K562 (cell line): ENCODE measurements at regions not wholly inside any gene's neighbourhood (a gene's known extent, or its start where the extent isn't known, plus 50 kb on each side); places are given as distances from the start of the nearest gene placed in this dataset.

Source experiments
- ATAC-seq: fragments of 200-7000 bp; cut with Tn5 transposase; 3 replicates; pipeline ENCODE4 v1.9.1; 2020; ENCODE audit warnings: moderate library complexity
- BruUV-seq: library from RNA; stranded (reverse); fragments of 400-500 nt; replicated peaks from 2 replicates; lab custom pipeline; 2021; lab: Mats Ljungman, UMichigan
- CTCF ChIA-PET: fragments of 300-600 bp; formaldehyde crosslinking; extraction: SDS; loops from one replicate; lab custom pipeline; 2021; ENCODE audit warnings: low intra/inter-chr PET ratio; lab: Yijun Ruan, JAX
- POLR2A ChIA-PET: fragments of 300-600, 350-650 bp; sonication (Branson Sonifier 250); formaldehyde crosslinking; extraction: SDS; loops from one replicate; lab custom pipeline; 2021; ENCODE audit warnings: antibody characterized with exemption, inconsistent platforms; lab: Yijun Ruan, JAX
- DNase-seq, 4 experiments: peaks; one replicate each; pipeline versions ENCODE4 v3.0.0 to v3.0.0-alpha.2; 2011 to 2018; ENCODE audit warnings: low spot score in 3 of 4, mixed read lengths in 3 of 4; ENCODE audit errors: extremely low read depth in 1 of 4
- FAIRE-seq: peaks from 2 replicates; lab custom pipeline; 2011; peaks lifted over from hg19 to GRCh38; lab: Jason Lieb, UNC
- H2AFZ ChIP-seq: 2 replicates; pipeline ENCODE4 v1.6.0; 2011; ENCODE audit warnings: low read depth, low read length, control low read depth, inconsistent platforms
- H3K27ac ChIP-seq: fragments of 200-600 bp; 3 replicates; pipeline ENCODE4 v1.8.0; 2011; ENCODE audit warnings: low read depth, mild to moderate bottlenecking, control low read depth, inconsistent platforms, low read length, moderate library complexity, mixed read lengths; ENCODE audit errors: extremely low read depth
- H3K27me3 ChIP-seq, 2 experiments: fragments of 300-600 bp in 1 of 2; 2 replicates in 1 of 2; 3 replicates in 1 of 2; pipeline versions ENCODE4 v1.6.0 to v1.8.0; 2011; ENCODE audit warnings: inconsistent platforms in 2 of 2, low read length in 2 of 2, mild to moderate bottlenecking in 1 of 2, mixed read lengths in 1 of 2, moderate library complexity in 1 of 2; ENCODE audit not compliant: control insufficient read depth in 2 of 2, insufficient read depth in 2 of 2
- H3K36me3 ChIP-seq: fragments of 300-600 bp; 3 replicates; pipeline ENCODE4 v1.8.0; 2011; ENCODE audit warnings: mild to moderate bottlenecking, low read length, inconsistent platforms; ENCODE audit not compliant: control insufficient read depth, insufficient read depth
- H3K4me1 ChIP-seq, 2 experiments: fragments of 200-600 bp in 1 of 2; replicated peaks in 1 of 2; 2 replicates in 1 of 2; 3 replicates in 1 of 2; pipeline versions ENCODE4 v1.5.1 to v1.8.0; 2011; ENCODE audit warnings: inconsistent platforms in 2 of 2, low read length in 2 of 2, mild to moderate bottlenecking in 1 of 2, mixed read lengths in 1 of 2, moderate library complexity in 1 of 2; ENCODE audit not compliant: control insufficient read depth in 2 of 2, insufficient read depth in 2 of 2
- H3K4me2 ChIP-seq: 2 replicates; pipeline ENCODE4 v1.6.1; 2011; ENCODE audit warnings: low read length, control low read depth, inconsistent platforms, mixed read lengths; ENCODE audit not compliant: insufficient read depth
- H3K4me3 ChIP-seq: fragments of 200-600 bp; sonication (generic), shearing (Covaris generic); 2 replicates; pipeline ENCODE4 v1.5.1; 2016; ENCODE audit warnings: control low read depth, inconsistent platforms
- H3K79me2 ChIP-seq: fragments of 200-600 bp; 3 replicates; pipeline ENCODE4 v1.8.0; 2011; ENCODE audit warnings: low read length, inconsistent platforms; ENCODE audit not compliant: control insufficient read depth, insufficient read depth
- H3K9ac ChIP-seq, 2 experiments: 2 replicates each; pipeline versions ENCODE4 v1.6.0 to v1.6.1; 2011; ENCODE audit warnings: low read depth in 2 of 2, low read length in 2 of 2, control low read depth in 1 of 2, inconsistent platforms in 1 of 2, mild to moderate bottlenecking in 1 of 2, mixed read lengths in 1 of 2; ENCODE audit not compliant: insufficient read depth in 1 of 2
- H3K9me1 ChIP-seq: one replicate; pipeline ENCODE4 v1.6.0; 2011; ENCODE audit warnings: inconsistent platforms, mild to moderate bottlenecking, low read length, moderate library complexity; ENCODE audit not compliant: control insufficient read depth, insufficient read depth
- H3K9me3 ChIP-seq: replicated peaks from 2 replicates; pipeline ENCODE4 v1.5.1; 2011; ENCODE audit warnings: low read depth, low read length, inconsistent platforms; ENCODE audit not compliant: control insufficient read depth, insufficient read depth
- H4K20me1 ChIP-seq: replicated peaks from 2 replicates; pipeline ENCODE4 v1.6.1; 2011; ENCODE audit warnings: low read length, inconsistent platforms, mixed read lengths; ENCODE audit not compliant: control insufficient read depth, insufficient read depth
- BCL6 ChIP-seq: fragments of 250-450 bp; sonication (Bioruptor Pico); IDR thresholded peaks from 2 replicates; pipeline ENCODE4 v1.4.0; 2020
- BHLHE40 ChIP-seq: IDR thresholded peaks from 2 replicates; pipeline ENCODE4 v1.6.1; 2011; ENCODE audit warnings: low read length, improper control_type of control experiment
- FIP1L1 ChIP-seq: fragments of 200-400 bp; formaldehyde crosslinking; IDR thresholded peaks from 2 replicates; pipeline ENCODE4 v1.6.1; 2018; ENCODE audit warnings: mild to moderate bottlenecking, low read depth, low read length; ENCODE audit not compliant: poor library complexity, severe bottlenecking
- KLF6 ChIP-seq: fragments of 250-450 bp; sonication (Bioruptor Pico); IDR thresholded peaks from 2 replicates; pipeline ENCODE4 v1.4.0; 2020; ENCODE audit warnings: mild to moderate bottlenecking, moderate library complexity, borderline replicate concordance
- MEIS2 ChIP-seq: fragments of 450-650 bp; IDR thresholded peaks from 2 replicates; pipeline ENCODE4 v1.6.1; 2014; ENCODE audit warnings: mild to moderate bottlenecking; ENCODE audit not compliant: partially characterized antibody
- MGA ChIP-seq: fragments of 450-650 bp; IDR thresholded peaks from 2 replicates; pipeline ENCODE4 v1.6.1; 2016; ENCODE audit warnings: mild to moderate bottlenecking, moderate library complexity
- NFIC ChIP-seq: fragments of 450-650 bp; IDR thresholded peaks from 2 replicates; pipeline ENCODE4 v1.6.1; 2017; ENCODE audit warnings: mild to moderate bottlenecking, inconsistent platforms
- NONO ChIP-seq, 2 experiments: fragments of 200-400 bp in 1 of 2; fragments of 450-650 bp in 1 of 2; formaldehyde crosslinking in 1 of 2; IDR thresholded peaks; 2 replicates each; pipeline ENCODE4 v1.6.1; 2017; ENCODE audit warnings: low read depth in 2 of 2, mild to moderate bottlenecking in 2 of 2, moderate library complexity in 2 of 2, low read length in 1 of 2
- NR2C1 ChIP-seq, 2 experiments: fragments of 450-650 bp; IDR thresholded peaks; 2 replicates each; pipeline ENCODE4 v1.6.1; 2017; ENCODE audit warnings: mild to moderate bottlenecking in 2 of 2, antibody characterized with exemption in 1 of 2, inconsistent platforms in 1 of 2, missing compliant biosample characterization in 1 of 2, missing genetic modification characterization in 1 of 2
- RAD51 ChIP-seq: fragments of 450-650 bp; IDR thresholded peaks from 2 replicates; pipeline ENCODE4 v1.7.1; 2016; ENCODE audit warnings: low read depth, mild to moderate bottlenecking, borderline replicate concordance
- RCOR1 ChIP-seq, 2 experiments: IDR thresholded peaks; 2 replicates each; pipeline ENCODE4 v1.6.1; 2012; ENCODE audit warnings: low read depth in 2 of 2, low read length in 2 of 2, borderline replicate concordance in 1 of 2, improper control_type of control experiment in 1 of 2
- SUPT5H ChIP-seq: fragments of 450-650 bp; IDR thresholded peaks from 2 replicates; pipeline ENCODE4 v1.6.1; 2016
- YBX1 ChIP-seq: fragments of 450-650 bp; IDR thresholded peaks from 2 replicates; pipeline ENCODE4 v1.7.1; 2016; ENCODE audit warnings: mild to moderate bottlenecking
- WGBS: fragments of 100-300 bp; shearing (Covaris generic); methylation state at CpG from one replicate; pipeline ENCODE4 v1.1.6; 2016; ENCODE audit warnings: low coverage, mixed read lengths; ENCODE audit not compliant: insufficient coverage; ENCODE audit errors: missing lambda C conversion rate; 5-methylcytosine and 5-hydroxymethylcytosine counted together
- in situ Hi-C: fragments of 300-500 bp; cut with MboI; formaldehyde crosslinking; loops from 4 replicates; pipeline ENCODE4 v1.15.0; 2018; ENCODE audit warnings: inconsistent platforms, mixed read lengths
- intact Hi-C: fragments of 100-400 bp; cut with micrococcal nuclease; formaldehyde crosslinking; loops from 2 replicates; pipeline ENCODE4 v1.14.2; 2022

- CTCF ChIA-PET = no interaction called here
- BruUV-seq = no TSS peak
Measured at GRCh38 chr17:33500151-33500550, 207.1 kb upstream of the ASIC2 start.

More at GRCh38 chr17:33500151-33500550, 207.1 kb upstream of the ASIC2 start:
- H3K9me3 ChIP-seq = no peaks in the 10 kb centered on the region
- H3K9ac ChIP-seq = no peak overlapping the region
- in situ Hi-C loops = no loop called here
- H3K4me2 ChIP-seq = no peak overlapping the region
- 11% methylated on average over 3 of the region's 3 CpGs for WGBS
- DNase-seq (peak; percentile 41 to 58 (median 44)), FAIRE-seq (peak; percentile 35), ATAC-seq (peak; percentile 85)
- no peaks in the 10 kb centered on the region for H4K20me1 ChIP-seq
- no peaks in the 10 kb centered on the region for H3K9me1 ChIP-seq
- intact Hi-C loops = no loop called here
- peak overlapping the region; percentile 39; the same call in 1 of the 2 replicates for H2AFZ ChIP-seq
- H3K27ac ChIP-seq = no peak overlapping the region
- H3K36me3 ChIP-seq = no peaks in the 10 kb centered on the region
- H3K79me2 ChIP-seq = no peaks in the 10 kb centered on the region
- H3K4me3 ChIP-seq = no peak overlapping the region
- peak; percentile 20; the same call in 1 of the 2 replicates for TF ChIP-seq NFIC
- peak; percentile 9 for TF ChIP-seq MEIS2
- no peak for TF ChIP-seq FIP1L1
- no peak for TF ChIP-seq YBX1
- peak; percentile 47; the same call in 1 of the 2 replicates for TF ChIP-seq RAD51
- TF ChIP-seq SUPT5H = no peak
- no peak for TF ChIP-seq NONO (IDR thresholded peaks at IDR 0.05; ENCODE audit: low read depth in 2 of 2, low read length in 1 of 2)
- peak; percentile 21; the same call in 1 of the 2 replicates for TF ChIP-seq MGA
- TF ChIP-seq RCOR1 (IDR thresholded peaks at IDR 0.05; ENCODE audit: borderline replicate concordance in 1 of 2, low read depth in 2 of 2, low read length in 2 of 2) = 0 out of 4 replicates have a peak, but pooled peaks of 1 of the 2 experiments have one; percentile 21
- TF ChIP-seq NR2C1 (IDR thresholded peaks at IDR 0.05) = no peak
- TF ChIP-seq NR2C1 (tag; IDR thresholded peaks at IDR 0.05) = no peak
- no peak for TF ChIP-seq KLF6 (CRISPR knock-in tag)
- 0 out of 2 replicates have a peak, but pooled peaks have one; percentile 21 for TF ChIP-seq BHLHE40
- no peak for TF ChIP-seq BCL6 (CRISPR knock-in tag)
- peaks cover 6 to 13% of the 10 kb centered on the region in 2 experiments; a peak in 4 of 5 replicates for H3K27me3 ChIP-seq
- POLR2A ChIA-PET = interaction anchor here (1.5 kb wide), 1 partner anchor 31 kb away, joined by 4 read pairs; no protein-coding TSS in a partner anchor
- no peaks in the 10 kb centered on the region; a peak in 1 of 5 replicates for H3K4me1 ChIP-seq
